Hematopoietic multipotent progenitor cell treated with erythropoietin and hydrocortisone succinate and interleukin-3 and kit ligand, for 4 days (in vitro differentiated cells): ENCODE measurements at regions not wholly inside any gene's neighbourhood (a gene's known extent, or its start where the extent isn't known, plus 50 kb on each side); places are given as distances from the start of the nearest gene placed in this dataset.
"Not testable (repeated sequence)": the region's sequence is repeated elsewhere in the genome, so short reads cannot be mapped to it uniquely, and the experiment has no call there.

ENCODE experiments used
- DNase-seq: peaks from one replicate; pipeline ENCODE4 v3.0.0-alpha.2; 2015

GRCh38 chr1:245102149-245102548 is 52.6 kb upstream of the KIF26B start:
- not testable (repeated sequence) for DNase-seq

GRCh38 chr1:245099401-245099800 is 55.4 kb upstream of the KIF26B start:
- DNase-seq: no peak

GRCh38 chr1:245098924-245099323 is 55.9 kb upstream of the KIF26B start:
- no peak for DNase-seq

DNA sequence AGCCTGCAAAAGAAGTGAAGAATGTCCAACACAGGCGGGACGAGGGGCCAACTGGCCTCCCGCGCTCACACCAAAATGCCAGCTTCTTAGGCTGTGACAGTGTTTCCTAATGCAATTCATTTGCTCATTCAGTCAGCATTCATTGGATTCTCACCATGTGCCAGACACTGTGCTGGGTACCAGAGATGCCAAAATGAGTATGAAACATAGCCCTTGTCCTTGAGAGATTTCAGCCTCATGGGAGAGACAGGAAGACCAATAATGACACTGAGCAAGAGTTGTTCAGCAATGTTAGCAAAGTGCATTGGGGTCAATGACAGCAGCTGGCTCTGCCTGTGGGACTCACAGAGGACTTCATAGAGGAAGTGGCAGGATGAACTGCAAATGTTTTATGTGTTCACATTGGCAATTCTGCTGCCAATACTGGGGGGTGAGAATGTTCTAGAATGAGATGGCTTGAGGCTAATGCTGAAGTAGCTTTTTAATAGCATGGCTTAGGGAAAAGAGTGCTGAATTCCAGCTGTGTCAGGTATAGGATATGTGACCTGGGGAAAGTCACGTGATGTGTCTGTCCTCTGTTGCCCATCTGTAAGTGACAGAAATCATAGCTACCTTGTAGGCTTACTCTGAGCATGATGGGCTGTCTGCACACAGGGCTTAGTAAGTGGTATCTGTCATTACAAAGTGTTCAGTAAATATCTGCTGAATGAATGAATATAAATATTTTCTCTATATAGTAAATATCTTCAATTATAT is 58.3 kb upstream of the KIF26B start:
- no peak for DNase-seq

DNA sequence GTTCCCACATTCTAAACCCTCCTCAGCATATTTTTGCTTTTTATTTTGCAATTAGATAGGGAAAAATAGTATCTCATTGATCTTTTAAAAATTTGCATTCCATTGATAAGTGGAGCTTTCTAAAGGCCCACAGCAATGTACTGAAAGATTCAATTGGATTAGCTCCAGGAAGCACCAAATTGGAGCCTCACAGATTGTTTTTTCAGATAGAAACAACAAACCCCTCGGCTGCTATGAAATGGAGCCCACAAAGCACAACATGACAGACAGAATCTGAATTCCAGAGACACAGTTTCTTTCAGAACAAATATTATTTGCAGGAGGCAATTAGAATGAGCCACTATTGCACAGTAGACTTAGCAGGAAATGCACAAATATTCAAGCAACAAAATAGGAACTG is 58.9 kb upstream of the KIF26B start:
- DNase-seq: no peak

GRCh38 chr1:245094954-245095353 is 59.8 kb upstream of the KIF26B start:
- DNase-seq: no peak

DNA sequence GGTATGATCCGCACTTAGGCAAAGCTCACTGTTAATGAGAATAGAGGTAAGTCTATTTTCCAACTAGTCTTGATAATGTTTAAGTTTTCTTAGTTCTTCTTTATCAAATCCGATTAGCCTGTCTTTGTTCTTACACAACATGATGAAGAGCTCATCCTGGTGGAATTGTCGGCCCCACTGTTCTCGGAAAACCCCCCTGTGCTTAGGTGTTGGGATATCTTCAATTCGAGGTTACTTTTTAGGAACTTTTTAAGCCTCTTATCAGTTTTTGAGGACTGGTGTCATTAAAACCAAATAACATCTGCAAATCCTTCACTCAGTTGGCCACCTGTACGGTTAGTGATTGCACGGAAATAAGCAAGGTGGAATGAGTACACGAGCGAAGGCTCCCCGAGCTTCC is 60.7 kb upstream of the KIF26B start:
- DNase-seq: no peak

DNA sequence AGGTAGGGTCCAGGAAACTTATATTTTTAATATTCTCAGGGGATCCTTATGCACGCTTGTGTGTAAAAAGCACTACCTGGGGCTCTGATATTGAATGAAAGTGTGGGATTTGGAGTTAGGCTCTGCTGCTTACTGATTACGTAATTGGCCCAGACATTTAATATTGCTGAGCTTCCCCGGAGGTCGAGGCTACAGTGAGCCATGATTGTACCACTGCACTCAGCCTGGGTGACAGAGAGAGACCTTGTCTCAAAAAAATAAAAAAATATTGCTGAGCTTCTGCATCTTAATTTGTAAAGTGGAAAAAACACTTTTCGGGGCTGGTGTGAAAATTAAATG is 62.2 kb upstream of the KIF26B start:
- DNase-seq: no peak

- DNase-seq: no peak
These were observed 62.8 kb upstream of the KIF26B start for GRCh38 chr1:245091818-245092637.

- DNase-seq: no peak
These were observed 63.6 kb upstream of the KIF26B start for GRCh38 chr1:245091171-245091621.

GRCh38 chr1:245090491-245091090 is 64.2 kb upstream of the KIF26B start:
- DNase-seq: no peak

- DNase-seq: no peak
These were observed 67.1 kb upstream of the KIF26B start for GRCh38 chr1:245087723-245088122.

- DNase-seq: no peak
These were observed 68.3 kb upstream of the KIF26B start for GRCh38 chr1:245086389-245086969.

GRCh38 chr1:245085508-245086095 is 69.2 kb upstream of the KIF26B start:
- no peak for DNase-seq

- DNase-seq: no peak
These were observed 70.2 kb upstream of the KIF26B start for GRCh38 chr1:245084551-245084950.

- peak; percentile 71 for DNase-seq
These were observed 75.7 kb upstream of the KIF26B start for GRCh38 chr1:245079021-245079609.

DNA sequence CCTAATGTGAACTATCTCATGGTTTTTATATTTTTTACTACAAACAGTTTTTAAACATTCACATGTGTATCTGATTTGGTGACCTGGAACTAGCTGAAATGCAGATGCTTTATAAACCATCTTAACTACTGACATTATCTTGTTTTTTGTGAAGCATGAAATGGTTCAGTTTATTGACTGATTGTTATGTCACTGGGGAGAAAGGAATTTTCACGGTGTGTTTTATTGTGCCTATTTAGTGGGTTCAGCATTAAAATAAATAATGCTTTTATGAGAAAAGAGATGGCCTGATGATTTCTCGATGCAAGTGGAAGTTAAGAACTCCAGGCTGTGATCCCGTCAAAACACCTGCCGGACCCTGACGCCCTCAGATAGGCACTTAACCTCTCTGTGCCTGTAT is 79.9 kb upstream of the KIF26B start:
- DNase-seq: no peak

DNA sequence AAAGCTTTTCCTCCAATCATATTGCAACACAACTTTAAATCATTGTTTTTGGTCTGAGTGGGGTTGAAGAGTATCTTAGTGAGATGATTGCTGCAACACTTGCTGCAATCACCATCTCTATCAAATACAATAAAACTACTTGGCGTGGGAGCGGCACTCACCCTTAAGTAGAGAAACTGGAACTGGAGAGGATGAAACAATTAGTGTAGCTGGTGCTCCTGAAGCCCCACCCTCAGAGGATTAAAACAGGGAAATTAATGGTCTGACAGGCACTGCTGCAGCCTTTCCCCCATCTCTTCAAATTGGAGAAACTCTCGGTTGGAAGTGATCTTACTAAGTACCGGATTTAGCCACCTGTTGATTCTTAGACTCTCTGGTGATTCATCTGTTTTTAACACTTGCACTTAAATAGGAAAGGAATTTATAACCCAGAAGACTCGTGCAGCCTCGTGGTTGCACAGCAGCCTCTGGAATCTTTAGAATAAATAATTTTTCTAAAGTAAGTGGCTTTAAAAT is 80.5 kb upstream of the KIF26B start:
- DNase-seq: no peak

- no peak for DNase-seq
These were observed 83.8 kb upstream of the KIF26B start for GRCh38 chr1:245070836-245071615.

DNA sequence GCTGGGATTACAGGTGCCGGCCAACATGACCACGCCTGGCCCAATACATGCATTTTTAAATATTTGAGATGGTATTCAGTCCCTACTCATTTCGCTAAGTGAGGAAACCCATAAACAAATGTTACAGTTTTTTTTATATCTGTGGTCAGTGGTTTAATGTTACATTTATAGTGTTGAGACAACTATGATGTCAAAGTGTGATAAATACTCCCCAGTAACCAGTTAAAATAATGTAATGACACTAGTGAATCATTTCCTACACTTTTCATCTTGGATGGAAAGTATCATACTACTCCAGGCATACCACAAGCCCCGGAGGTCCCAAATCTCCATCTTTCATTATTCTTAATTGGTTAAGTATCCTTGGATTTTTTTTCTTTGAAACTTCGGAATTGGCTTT is 87.5 kb upstream of the KIF26B start:
- DNase-seq: peak; percentile 22

GRCh38 chr1:245062741-245063305 is 92.0 kb upstream of the KIF26B start:
- DNase-seq: no peak
